GM18909 (cell line): ENCODE measurements at regions not wholly inside any gene's neighbourhood (a gene's known extent, or its start where the extent isn't known, plus 50 kb on each side); places are given as distances from the start of the nearest gene placed in this dataset.

ENCODE experiments used
- ATAC-seq: cut with Tn5 transposase; IDR thresholded peaks from one replicate; pipeline ENCODE4 v1.9.1; 2021; ENCODE audit warnings: mild to moderate bottlenecking; ENCODE audit not compliant: unreplicated experiment, poor library complexity

DNA sequence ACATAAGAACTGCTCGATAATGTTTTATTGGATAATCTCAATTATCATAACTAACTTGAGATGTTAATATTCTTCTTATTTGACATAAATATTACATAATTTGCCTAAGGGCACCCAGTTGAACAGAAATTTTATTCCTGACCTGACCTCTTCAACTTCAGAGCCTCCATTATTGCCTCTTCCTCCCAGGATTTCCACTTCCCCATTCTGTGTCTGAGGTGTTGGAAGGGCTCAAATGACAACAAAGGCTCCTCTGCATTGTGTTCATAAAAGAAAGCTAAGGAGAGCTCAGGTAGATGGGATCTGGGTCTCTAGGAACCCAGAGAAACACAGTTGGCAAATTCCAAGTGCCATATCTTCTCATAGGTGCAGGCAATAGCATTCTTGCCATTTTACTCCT, 61.2 kb upstream of the ARHGAP20 start:
- ATAC-seq, result no peak

DNA sequence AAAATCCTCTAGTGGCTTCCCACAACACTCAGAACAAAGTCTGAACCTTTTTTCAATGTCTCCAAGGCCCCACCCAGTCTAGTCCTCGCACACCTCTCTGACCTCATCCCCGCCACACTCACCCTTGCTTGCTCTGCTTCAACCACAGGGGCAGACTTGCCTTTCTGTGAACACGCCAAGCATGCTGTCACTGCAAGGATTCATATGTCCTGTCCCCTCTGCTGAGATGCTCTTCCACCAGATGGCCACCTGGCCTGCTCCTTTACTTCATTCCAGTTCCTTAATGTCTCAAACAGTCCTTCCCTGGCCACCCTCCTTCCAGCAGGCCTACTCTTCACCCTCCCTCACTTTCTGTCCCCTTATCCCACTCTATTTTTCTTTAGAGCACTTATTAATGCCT, 60.6 kb upstream of the ARHGAP20 start:
- no peak for ATAC-seq

DNA sequence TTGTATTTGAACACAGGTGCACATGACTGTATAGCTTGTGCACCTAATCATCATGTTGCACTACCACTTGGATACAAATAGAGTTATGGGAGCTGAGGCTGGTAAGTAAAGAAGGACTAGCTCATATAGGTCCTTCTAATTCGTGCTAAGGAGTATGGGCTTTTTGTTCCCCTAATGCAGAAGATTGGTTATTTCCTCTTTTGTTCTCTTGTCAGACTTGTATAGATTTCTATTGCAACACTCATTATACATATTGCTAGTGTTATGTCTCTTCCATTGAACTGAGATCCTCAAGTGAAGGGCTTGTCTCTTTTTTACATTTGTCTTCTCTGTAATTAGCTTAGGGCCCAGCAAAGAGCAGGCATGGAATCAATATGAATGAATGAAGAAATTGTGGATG, 54.1 kb upstream of the ARHGAP20 start:
- ATAC-seq, result no peak

DNA sequence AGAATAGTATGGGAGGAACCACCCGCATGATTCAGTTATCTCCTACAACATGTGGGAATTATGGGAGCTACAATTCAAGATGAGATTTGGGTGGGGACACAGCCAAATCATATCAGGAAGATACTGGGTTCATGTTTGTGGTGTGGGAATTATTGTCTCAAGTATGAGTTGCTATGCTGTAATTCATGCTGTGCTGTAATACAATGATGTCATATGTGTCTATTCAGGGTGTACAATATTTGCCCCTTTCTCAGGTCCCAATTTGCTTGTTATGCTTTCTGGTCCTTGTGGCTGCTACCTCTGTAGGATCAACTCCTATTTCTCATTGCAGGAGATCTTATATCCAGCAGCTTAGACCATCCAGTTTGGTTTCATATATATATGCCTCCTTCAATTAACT, 52.2 kb upstream of the ARHGAP20 start:
- ATAC-seq, result no peak

DNA sequence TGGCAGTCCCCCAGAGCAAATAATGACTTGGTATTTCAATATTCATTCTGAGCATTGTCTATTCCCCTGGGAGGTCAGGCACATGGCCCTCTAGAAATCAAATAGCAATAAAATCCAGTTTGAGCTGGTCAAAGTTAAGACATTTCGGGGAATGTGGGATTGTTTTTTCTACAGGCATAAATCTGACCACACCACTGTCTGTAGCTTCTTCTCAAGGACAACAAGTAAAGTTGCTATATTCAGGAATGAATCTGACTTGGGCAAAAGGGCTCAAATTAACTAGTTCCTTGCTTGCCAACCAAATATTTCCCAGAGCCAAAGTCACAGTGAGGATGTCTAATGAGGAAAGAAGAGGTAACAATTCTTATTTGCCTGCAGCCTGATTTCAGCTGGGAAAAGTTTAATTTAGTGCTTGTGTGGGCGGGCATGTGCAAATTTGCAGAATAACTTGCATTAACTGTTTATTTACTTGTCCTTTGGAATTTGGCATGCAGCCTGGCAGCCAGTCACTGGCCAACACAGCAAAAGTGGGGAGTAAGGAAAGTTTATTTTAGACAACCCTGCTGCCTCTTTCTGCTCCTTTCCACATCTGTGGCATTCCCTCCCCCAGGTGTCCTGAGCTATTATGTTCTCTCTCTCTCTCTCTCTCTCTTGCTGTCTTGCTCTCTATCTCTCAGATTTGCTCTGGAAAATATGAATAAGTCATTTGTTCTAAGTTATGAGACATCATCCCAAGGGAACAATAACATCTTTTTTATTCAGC, 51.2 kb upstream of the ARHGAP20 start:
- no peak for ATAC-seq

DNA sequence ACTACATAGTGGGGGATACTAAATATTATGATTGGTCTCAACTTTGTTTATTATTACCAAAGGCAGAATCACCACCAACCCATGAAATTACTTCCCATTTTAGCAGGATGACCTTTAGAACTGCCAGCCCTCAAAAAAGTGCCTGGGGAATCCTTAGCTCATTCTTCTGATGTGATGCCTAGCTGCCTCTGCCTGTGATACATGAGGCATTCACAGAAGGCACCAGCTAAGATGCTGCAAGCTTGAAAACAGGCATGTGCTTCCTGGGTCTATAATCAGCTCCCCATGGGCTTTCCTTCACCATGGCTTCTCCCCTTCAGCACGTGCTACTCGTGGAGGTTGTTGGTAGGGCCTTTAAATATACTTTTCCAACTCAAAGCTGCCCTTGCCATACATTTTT, 50.4 kb upstream of the ARHGAP20 start:
- ATAC-seq, result no peak
